ENCODE measurements at regions not wholly inside any gene's neighbourhood (a gene's known extent, or its start where the extent isn't known, plus 50 kb on each side); places are given as distances from the start of the nearest gene placed in this dataset.

DNA sequence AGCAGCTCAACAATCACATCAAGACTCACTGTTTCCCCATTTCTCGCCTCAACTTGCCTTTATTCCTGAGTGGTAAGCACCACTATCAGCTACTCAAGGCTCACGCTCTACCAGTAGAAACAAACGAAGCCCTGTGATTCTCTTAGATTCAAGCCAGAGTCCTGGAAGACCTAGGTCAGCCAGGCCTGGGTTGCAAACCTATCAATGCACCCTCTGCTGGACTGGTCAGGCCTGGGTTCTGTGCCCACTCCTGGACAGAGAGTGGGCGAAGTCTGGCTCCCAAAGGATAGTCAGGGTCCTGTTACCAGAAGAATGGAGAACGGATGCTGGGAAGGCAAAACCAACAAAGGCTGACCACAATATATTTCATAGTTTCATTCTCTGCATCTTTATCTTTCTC, 308.4 kb downstream of the SHQ1 start:
- TF ChIP-seq, protein P1, sequence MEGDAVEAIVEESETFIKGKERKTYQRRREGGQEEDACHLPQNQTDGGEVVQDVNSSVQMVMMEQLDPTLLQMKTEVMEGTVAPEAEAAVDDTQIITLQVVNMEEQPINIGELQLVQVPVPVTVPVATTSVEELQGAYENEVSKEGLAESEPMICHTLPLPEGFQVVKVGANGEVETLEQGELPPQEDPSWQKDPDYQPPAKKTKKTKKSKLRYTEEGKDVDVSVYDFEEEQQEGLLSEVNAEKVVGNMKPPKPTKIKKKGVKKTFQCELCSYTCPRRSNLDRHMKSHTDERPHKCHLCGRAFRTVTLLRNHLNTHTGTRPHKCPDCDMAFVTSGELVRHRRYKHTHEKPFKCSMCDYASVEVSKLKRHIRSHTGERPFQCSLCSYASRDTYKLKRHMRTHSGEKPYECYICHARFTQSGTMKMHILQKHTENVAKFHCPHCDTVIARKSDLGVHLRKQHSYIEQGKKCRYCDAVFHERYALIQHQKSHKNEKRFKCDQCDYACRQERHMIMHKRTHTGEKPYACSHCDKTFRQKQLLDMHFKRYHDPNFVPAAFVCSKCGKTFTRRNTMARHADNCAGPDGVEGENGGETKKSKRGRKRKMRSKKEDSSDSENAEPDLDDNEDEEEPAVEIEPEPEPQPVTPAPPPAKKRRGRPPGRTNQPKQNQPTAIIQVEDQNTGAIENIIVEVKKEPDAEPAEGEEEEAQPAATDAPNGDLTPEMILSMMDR (IDR thresholded peaks at IDR 0.05), result no peak
- Histone ChIP-seq H3K9me3 (no peaks in the 10 kb centered on the region), H3K4me1 (no peaks in the 10 kb centered on the region), H3K4me3 (no peak overlapping the region), H3K27me3 (ENCODE audit: low read depth) (no peaks in the 10 kb centered on the region), H3K36me3 (no peaks in the 10 kb centered on the region), H3K27ac (no peak overlapping the region)
- ATAC-seq (no peak), DNase-seq (no peak)
- intact Hi-C loops (cut with DNase I), result no loop called here

DNA sequence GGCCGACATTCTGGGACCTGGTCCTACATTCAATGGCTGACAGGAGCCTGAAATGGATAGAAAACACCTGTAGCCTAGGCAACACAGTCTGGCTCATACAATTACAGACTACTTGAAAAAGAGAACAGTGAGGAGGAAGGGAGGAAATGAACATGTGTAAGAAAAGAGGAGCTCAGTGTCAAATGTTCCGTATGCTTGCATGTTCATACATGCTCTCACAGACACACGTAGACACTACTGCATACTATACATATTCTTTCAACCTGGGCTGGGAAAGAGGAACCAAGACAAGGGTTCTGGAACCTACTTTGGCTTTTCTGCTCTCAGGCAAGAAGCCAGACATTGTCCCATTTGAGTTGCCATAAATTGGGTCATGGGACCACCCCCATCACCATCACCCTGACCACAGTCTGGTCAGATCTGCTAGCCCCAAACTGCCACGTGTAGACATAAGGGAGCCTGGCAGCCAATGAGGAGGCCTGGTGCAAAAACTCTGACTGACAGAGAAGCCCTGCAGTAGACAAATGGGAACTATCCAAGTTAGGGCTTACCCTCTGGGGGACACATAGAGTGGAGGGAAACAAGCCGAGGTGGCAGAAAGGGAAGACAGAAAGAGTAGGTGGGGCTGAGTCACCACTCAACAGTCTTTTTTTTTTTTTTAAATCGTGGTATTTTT, 310.0 kb downstream of the SHQ1 start:
- no peak overlapping the region for H3K4me3 ChIP-seq
- H3K36me3 ChIP-seq, result no peaks in the 10 kb centered on the region
- no peak for DNase-seq
- no peaks in the 10 kb centered on the region for H3K9me3 ChIP-seq
- no peak overlapping the region for H3K27ac ChIP-seq
- TF ChIP-seq, protein P1 (IDR thresholded peaks at IDR 0.05), result no peak
- intact Hi-C loops (cut with DNase I), result no loop called here
- H3K27me3 ChIP-seq (ENCODE audit: low read depth), result no peaks in the 10 kb centered on the region
- no peak for ATAC-seq
- H3K4me1 ChIP-seq, result no peaks in the 10 kb centered on the region

GRCh38 chr3:72537448-72537847, 310.8 kb downstream of the SHQ1 start:
- Histone ChIP-seq H3K4me3 (no peak overlapping the region), H3K27me3 (ENCODE audit: low read depth) (no peaks in the 10 kb centered on the region), H3K36me3 (no peaks in the 10 kb centered on the region), H3K4me1 (no peaks in the 10 kb centered on the region), H3K9me3 (no peaks in the 10 kb centered on the region), H3K27ac (no peak overlapping the region)
- intact Hi-C loops (cut with DNase I), result no loop called here
- ATAC-seq (no peak), DNase-seq (no peak)
- TF ChIP-seq, protein P1 (IDR thresholded peaks at IDR 0.05), result no peak

DNA sequence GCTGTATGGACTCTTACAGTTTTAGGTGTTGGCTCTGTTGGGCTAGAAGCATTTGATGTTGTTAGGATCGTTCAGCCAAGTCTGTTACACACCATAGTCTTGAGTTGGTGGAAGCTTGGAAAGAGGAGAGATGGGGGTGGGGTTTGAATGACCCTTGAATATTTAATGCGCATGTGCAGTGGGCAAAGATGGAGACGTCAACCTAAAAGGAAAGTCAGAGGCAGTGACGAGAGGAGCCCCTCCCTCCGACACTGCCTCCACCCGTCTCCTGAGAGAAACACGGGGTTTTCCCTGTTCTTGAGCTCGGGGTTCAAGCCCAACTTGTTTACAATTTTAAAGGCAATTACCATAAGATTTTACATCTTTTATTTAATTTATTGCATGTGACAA, 311.4 kb downstream of the SHQ1 start:
- Histone ChIP-seq H3K9me3 (no peaks in the 10 kb centered on the region), H3K27ac (no peak overlapping the region), H3K36me3 (no peaks in the 10 kb centered on the region), H3K4me3 (no peak overlapping the region), H3K27me3 (ENCODE audit: low read depth) (no peaks in the 10 kb centered on the region), H3K4me1 (no peaks in the 10 kb centered on the region)
- TF ChIP-seq, protein P1 (IDR thresholded peaks at IDR 0.05), result no peak
- ATAC-seq (no peak), DNase-seq (no peak)
- intact Hi-C loops (cut with DNase I), result no loop called here

- no peak overlapping the region for H3K4me3 ChIP-seq
- no peak overlapping the region for H3K27ac ChIP-seq
- intact Hi-C loops (cut with DNase I), result no loop called here
- ATAC-seq (no peak), DNase-seq (no peak)
- no peaks in the 10 kb centered on the region for H3K27me3 ChIP-seq (ENCODE audit: low read depth)
- no peaks in the 10 kb centered on the region for H3K4me1 ChIP-seq
- H3K36me3 ChIP-seq, result no peaks in the 10 kb centered on the region
- TF ChIP-seq, protein P1 (IDR thresholded peaks at IDR 0.05), result no peak
- no peaks in the 10 kb centered on the region for H3K9me3 ChIP-seq
Measured at GRCh38 chr3:72536206-72536877, 311.9 kb downstream of the SHQ1 start.
